WTC11 (cell line): ENCODE measurements at regions not wholly inside any gene's neighbourhood (a gene's known extent, or its start where the extent isn't known, plus 50 kb on each side); places are given as distances from the start of the nearest gene placed in this dataset.

Experiments used
- ATAC-seq: fragments of 200-7000 bp; cut with Tn5 transposase; 2 replicates; pipeline ENCODE4 v1.10.0; 2021; ENCODE audit warnings: mild to moderate bottlenecking, moderate library complexity
- CTCF ChIA-PET: fragments of 300-600 bp; sonication (Branson Sonifier 250); formaldehyde crosslinking; loops from one replicate; lab custom pipeline; 2021; ENCODE audit warnings: antibody characterized with exemption; lab: Charles Lee
- POLR2A ChIA-PET: fragments of 350-600 bp; sonication (Branson Sonifier 250); formaldehyde crosslinking; loops from one replicate; lab custom pipeline; 2021; ENCODE audit warnings: antibody characterized with exemption; lab: Charles Lee
- DNase-seq: peaks from one replicate; pipeline ENCODE4 v3.0.0; 2021; ENCODE audit warnings: low spot score
- H3K27ac Mint-ChIP-seq: 2 replicates; pipeline ENCODE4 v1.8.0; 2021; ENCODE audit warnings: mixed read lengths
- H3K27me3 Mint-ChIP-seq: 2 replicates; pipeline ENCODE4 v1.8.0; 2021; ENCODE audit warnings: low read depth, mild to moderate bottlenecking, moderate library complexity, mixed read lengths
- H3K36me3 Mint-ChIP-seq: 2 replicates; pipeline ENCODE4 v1.8.0; 2021; ENCODE audit warnings: mixed read lengths
- H3K4me1 Mint-ChIP-seq: 2 replicates; pipeline ENCODE4 v1.8.0; 2022; ENCODE audit warnings: mixed read lengths
- H3K4me3 Mint-ChIP-seq: 2 replicates; pipeline ENCODE4 v1.8.0; 2021; ENCODE audit warnings: mild to moderate bottlenecking, moderate library complexity, mixed read lengths
- H3K9me3 Mint-ChIP-seq: 2 replicates; pipeline ENCODE4 v1.8.0; 2021; ENCODE audit warnings: mixed read lengths
- CREB1 ChIP-seq: sonication (generic); formaldehyde crosslinking; IDR thresholded peaks from 2 replicates; pipeline ENCODE4 v1.8.0; 2023; ENCODE audit warnings: mild to moderate bottlenecking, missing genetic modification reagents
- CREM ChIP-seq: sonication (generic); formaldehyde crosslinking; IDR thresholded peaks from 2 replicates; pipeline ENCODE4 v1.8.1; 2022; ENCODE audit warnings: mild to moderate bottlenecking, missing genetic modification reagents, moderate library complexity
- ESRRA ChIP-seq: sonication (generic); formaldehyde crosslinking; IDR thresholded peaks from 2 replicates; pipeline ENCODE4 v1.8.1; 2022; ENCODE audit warnings: mild to moderate bottlenecking, missing genetic modification reagents, borderline replicate concordance
- FOXK1 ChIP-seq: sonication (generic); formaldehyde crosslinking; IDR thresholded peaks from 2 replicates; pipeline ENCODE4 v1.8.0; 2022; ENCODE audit warnings: mild to moderate bottlenecking, moderate library complexity, missing genetic modification reagents
- GABPB1 ChIP-seq: sonication (generic); formaldehyde crosslinking; IDR thresholded peaks from 2 replicates; pipeline ENCODE4 v1.8.1; 2023; ENCODE audit warnings: mild to moderate bottlenecking, missing genetic modification reagents
- GRHL2 ChIP-seq: fragments of 250-450 bp; sonication (Bioruptor Pico); IDR thresholded peaks from 2 replicates; pipeline ENCODE4 v1.8.0; 2022; ENCODE audit warnings: mild to moderate bottlenecking, moderate library complexity; ENCODE audit not compliant: insufficient replicate concordance, severe bottlenecking
- IRF2 ChIP-seq: sonication (generic); formaldehyde crosslinking; IDR thresholded peaks from 2 replicates; pipeline ENCODE4 v1.8.0; 2022; ENCODE audit warnings: low read depth, missing genetic modification reagents, borderline replicate concordance
- JAZF1 ChIP-seq: fragments of 250-450 bp; sonication (Bioruptor Pico); IDR thresholded peaks from 2 replicates; pipeline ENCODE4 v1.9.0; 2021; ENCODE audit warnings: moderate library complexity, mild to moderate bottlenecking, inconsistent platforms
- MXD4 ChIP-seq: fragments of 250-450 bp; sonication (Bioruptor Pico); IDR thresholded peaks from 2 replicates; pipeline ENCODE4 v1.8.0; 2021; ENCODE audit warnings: mild to moderate bottlenecking, moderate library complexity, borderline replicate concordance
- NFYB ChIP-seq: sonication (generic); formaldehyde crosslinking; conservative IDR thresholded peaks from 2 replicates; pipeline ENCODE4 v1.8.0; 2022; ENCODE audit warnings: low read depth, missing genetic modification reagents
- NR1H2 ChIP-seq: sonication (generic); formaldehyde crosslinking; IDR thresholded peaks from 2 replicates; pipeline ENCODE4 v1.9.0; 2021; ENCODE audit warnings: mild to moderate bottlenecking, moderate library complexity, missing genetic modification reagents
- OVOL2 ChIP-seq: fragments of 250-450 bp; sonication (Bioruptor Pico); IDR thresholded peaks from 2 replicates; pipeline ENCODE4 v1.9.0; 2021; ENCODE audit warnings: mild to moderate bottlenecking, borderline replicate concordance
- SMAD3 ChIP-seq: sonication (generic); formaldehyde crosslinking; IDR thresholded peaks from 2 replicates; pipeline ENCODE4 v1.8.0; 2022; ENCODE audit warnings: missing genetic modification reagents, mild to moderate bottlenecking, borderline replicate concordance
- ZNF219 ChIP-seq: sonication (generic); formaldehyde crosslinking; IDR thresholded peaks from 2 replicates; pipeline ENCODE4 v1.8.0; 2023; ENCODE audit warnings: missing genetic modification reagents, mild to moderate bottlenecking, borderline replicate concordance
- ZNF232 ChIP-seq: sonication (generic); formaldehyde crosslinking; IDR thresholded peaks from 2 replicates; pipeline ENCODE4 v1.8.0; 2022; ENCODE audit warnings: mild to moderate bottlenecking, missing genetic modification reagents
- ZNF423 ChIP-seq: fragments of 250-450 bp; sonication (Bioruptor Pico); IDR thresholded peaks from 2 replicates; pipeline ENCODE4 v2.1.2; 2022; ENCODE audit warnings: mild to moderate bottlenecking, moderate library complexity
- TF ChIP-seq, protein P1 (sequence below): sonication (generic); formaldehyde crosslinking; IDR thresholded peaks from 2 replicates; pipeline ENCODE4 v1.8.0; 2022; ENCODE audit warnings: mild to moderate bottlenecking, missing genetic modification reagents
- TF ChIP-seq, protein P2 (sequence below): sonication (generic); formaldehyde crosslinking; IDR thresholded peaks from 2 replicates; pipeline ENCODE4 v1.8.1; 2023; ENCODE audit warnings: mild to moderate bottlenecking, missing genetic modification reagents, moderate library complexity
- TF ChIP-seq, protein P3 (sequence below): sonication (generic); formaldehyde crosslinking; IDR thresholded peaks from 2 replicates; pipeline ENCODE4 v1.8.1; 2023; ENCODE audit warnings: mild to moderate bottlenecking, missing genetic modification reagents
- TF ChIP-seq, protein P4 (sequence below): sonication (generic); formaldehyde crosslinking; IDR thresholded peaks from 2 replicates; pipeline ENCODE4 v1.8.0; 2022; ENCODE audit warnings: mild to moderate bottlenecking, missing genetic modification reagents
- TF ChIP-seq, protein P5 (sequence below): sonication (generic); formaldehyde crosslinking; IDR thresholded peaks from 2 replicates; pipeline ENCODE4 v1.8.0; 2022; ENCODE audit warnings: mild to moderate bottlenecking, missing genetic modification reagents

DNA sequence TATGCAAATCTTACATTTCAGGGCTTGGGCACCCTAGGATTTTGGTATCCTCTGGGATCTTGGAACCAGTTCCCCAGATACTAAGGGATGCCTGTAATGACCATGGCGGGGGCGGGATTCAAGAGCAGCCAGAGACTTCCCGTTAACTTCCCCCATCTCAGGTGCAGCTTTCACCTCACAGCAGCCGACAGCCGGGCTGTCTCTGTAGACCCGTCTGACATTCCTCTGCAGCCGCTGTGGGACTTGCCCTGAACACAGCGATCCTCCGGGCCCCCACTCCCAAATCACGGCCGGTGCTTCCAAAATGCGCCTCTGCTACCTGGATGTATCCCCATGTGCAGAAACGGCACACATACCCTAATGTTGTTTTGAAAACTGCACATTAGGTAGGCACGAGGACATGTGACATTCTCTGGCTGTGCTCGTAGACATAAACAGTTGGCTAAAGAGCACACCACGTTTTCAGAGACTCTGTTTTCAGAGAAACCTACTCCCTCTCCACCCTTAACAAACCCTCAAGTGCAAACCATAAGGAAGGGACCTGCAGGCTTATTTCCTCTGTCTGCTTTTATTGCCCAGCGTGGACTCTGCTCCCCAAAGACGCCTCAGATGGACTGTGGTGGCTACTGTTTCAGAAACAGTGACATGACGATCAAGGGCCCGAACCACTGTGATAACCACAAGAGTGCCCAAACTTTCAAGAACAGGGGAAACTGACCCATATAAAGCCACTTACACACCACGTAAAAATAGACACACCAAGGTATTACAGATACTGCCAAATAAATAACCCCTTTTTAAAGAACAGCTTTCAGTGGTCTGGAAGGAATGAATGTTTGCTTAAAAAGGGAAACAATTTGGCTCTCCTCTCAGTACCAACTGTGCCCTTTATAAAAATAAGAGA lies 72.9 kb upstream of the FOXC1 start (continued):
- TF ChIP-seq, protein P1, sequence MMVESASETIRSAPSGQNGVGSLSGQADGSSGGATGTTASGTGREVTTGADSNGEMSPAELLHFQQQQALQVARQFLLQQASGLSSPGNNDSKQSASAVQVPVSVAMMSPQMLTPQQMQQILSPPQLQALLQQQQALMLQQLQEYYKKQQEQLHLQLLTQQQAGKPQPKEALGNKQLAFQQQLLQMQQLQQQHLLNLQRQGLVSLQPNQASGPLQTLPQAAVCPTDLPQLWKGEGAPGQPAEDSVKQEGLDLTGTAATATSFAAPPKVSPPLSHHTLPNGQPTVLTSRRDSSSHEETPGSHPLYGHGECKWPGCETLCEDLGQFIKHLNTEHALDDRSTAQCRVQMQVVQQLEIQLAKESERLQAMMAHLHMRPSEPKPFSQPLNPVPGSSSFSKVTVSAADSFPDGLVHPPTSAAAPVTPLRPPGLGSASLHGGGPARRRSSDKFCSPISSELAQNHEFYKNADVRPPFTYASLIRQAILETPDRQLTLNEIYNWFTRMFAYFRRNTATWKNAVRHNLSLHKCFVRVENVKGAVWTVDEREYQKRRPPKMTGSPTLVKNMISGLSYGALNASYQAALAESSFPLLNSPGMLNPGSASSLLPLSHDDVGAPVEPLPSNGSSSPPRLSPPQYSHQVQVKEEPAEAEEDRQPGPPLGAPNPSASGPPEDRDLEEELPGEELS (CRISPR knock-in tag): no peak

DNA sequence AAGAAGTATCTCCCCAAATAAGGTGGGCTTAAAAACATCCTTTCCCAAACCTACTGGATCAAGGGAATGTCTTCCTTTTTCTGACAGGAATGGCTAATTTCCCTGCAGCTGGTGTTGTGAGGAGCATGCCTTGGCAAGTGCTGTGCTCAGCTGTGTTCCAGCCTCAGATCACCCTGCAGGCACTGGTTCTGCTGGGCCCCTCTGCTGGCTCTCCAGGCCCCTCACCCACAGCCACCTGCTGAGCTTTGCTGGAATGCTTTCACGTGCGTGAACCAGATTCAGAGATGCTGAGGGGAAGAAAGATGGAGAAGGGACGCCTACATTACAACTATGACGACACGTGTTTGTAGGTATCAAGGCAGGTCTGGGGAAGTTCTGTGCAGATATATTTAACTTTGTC lies 71.3 kb upstream of the FOXC1 start:
- Mint-ChIP-seq H3K36me3 (no peaks in the 10 kb centered on the region), H3K9me3 (peaks cover 8% of the 10 kb centered on the region), H3K27ac (no peak overlapping the region), H3K4me3 (no peak overlapping the region), H3K27me3 (peaks cover 8% of the 10 kb centered on the region; the same call in 1 of the 2 replicates), H3K4me1 (peaks cover 8% of the 10 kb centered on the region)
- CTCF ChIA-PET: interaction anchor here (0.7 to 4.0 kb wide), 2 partner anchors 14 to 16 kb away, joined by 3 to 21 read pairs; no protein-coding TSS in a partner anchor
- no peak for ATAC-seq
- TF ChIP-seq ZNF232 (CRISPR knock-in tag) (no peak), ESRRA (no peak), ZNF423 (CRISPR knock-in tag) (0 out of 2 replicates have a peak, but pooled peaks have one; percentile 6), NFYB (CRISPR knock-in tag) (no peak), OVOL2 (no peak)
- TF ChIP-seq, protein P2, sequence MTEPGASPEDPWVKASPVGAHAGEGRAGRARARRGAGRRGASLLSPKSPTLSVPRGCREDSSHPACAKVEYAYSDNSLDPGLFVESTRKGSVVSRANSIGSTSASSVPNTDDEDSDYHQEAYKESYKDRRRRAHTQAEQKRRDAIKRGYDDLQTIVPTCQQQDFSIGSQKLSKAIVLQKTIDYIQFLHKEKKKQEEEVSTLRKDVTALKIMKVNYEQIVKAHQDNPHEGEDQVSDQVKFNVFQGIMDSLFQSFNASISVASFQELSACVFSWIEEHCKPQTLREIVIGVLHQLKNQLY (CRISPR knock-in tag): no peak
- DNase-seq: no peak
- POLR2A ChIA-PET: no interaction called here

DNA sequence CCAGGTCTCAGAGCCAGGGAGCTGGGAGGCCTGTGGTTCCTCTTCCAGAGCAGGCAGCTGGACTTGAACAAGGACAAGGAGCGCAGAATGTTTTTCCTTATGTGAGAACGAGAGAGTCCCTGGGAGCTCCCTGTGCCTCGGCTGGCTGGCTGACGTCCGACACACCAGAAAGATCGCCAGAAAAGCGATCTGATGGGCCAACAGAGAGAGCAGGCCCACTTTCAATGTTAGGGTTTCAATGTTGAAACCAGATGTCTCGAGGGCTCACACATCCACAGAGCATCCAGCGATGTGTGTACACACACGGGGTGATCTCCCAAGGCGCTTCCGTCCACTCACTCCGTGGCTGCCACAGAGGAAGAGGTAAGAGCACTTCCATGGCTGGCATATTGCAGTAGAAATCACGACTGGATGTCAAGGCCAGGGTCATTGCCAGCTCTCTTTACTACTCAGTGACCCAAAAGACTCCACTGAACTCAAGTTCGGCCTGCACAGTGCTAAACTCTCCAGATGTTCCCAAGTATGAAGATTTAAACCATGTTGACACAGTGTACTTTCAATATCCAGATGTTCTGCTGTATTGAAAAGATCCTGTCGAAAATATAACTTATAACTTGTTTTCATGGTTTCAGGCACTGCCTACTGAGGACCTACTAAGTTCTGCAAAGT lies 70.8 kb upstream of the FOXC1 start:
- ATAC-seq: no peak
- no peak overlapping the region for H3K4me3 Mint-ChIP-seq
- H3K27ac Mint-ChIP-seq: no peak overlapping the region
- TF ChIP-seq ZNF219 (CRISPR knock-in tag): no peak
- no peak for TF ChIP-seq CREB1 (CRISPR knock-in tag)
- no peak for TF ChIP-seq IRF2 (CRISPR knock-in tag)
- TF ChIP-seq, protein P3, sequence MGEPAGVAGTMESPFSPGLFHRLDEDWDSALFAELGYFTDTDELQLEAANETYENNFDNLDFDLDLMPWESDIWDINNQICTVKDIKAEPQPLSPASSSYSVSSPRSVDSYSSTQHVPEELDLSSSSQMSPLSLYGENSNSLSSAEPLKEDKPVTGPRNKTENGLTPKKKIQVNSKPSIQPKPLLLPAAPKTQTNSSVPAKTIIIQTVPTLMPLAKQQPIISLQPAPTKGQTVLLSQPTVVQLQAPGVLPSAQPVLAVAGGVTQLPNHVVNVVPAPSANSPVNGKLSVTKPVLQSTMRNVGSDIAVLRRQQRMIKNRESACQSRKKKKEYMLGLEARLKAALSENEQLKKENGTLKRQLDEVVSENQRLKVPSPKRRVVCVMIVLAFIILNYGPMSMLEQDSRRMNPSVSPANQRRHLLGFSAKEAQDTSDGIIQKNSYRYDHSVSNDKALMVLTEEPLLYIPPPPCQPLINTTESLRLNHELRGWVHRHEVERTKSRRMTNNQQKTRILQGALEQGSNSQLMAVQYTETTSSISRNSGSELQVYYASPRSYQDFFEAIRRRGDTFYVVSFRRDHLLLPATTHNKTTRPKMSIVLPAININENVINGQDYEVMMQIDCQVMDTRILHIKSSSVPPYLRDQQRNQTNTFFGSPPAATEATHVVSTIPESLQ (CRISPR knock-in tag): no peak
- TF ChIP-seq NR1H2 (CRISPR knock-in tag): no peak
- TF ChIP-seq MXD4 (CRISPR knock-in tag): no peak
- no peak for TF ChIP-seq SMAD3 (CRISPR knock-in tag)
- TF ChIP-seq, protein P4, sequence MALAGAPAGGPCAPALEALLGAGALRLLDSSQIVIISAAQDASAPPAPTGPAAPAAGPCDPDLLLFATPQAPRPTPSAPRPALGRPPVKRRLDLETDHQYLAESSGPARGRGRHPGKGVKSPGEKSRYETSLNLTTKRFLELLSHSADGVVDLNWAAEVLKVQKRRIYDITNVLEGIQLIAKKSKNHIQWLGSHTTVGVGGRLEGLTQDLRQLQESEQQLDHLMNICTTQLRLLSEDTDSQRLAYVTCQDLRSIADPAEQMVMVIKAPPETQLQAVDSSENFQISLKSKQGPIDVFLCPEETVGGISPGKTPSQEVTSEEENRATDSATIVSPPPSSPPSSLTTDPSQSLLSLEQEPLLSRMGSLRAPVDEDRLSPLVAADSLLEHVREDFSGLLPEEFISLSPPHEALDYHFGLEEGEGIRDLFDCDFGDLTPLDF (CRISPR knock-in tag): no peak
- TF ChIP-seq GRHL2 (CRISPR knock-in tag): no peak
- no peak for TF ChIP-seq ZNF232 (CRISPR knock-in tag)
- TF ChIP-seq JAZF1: no peak
- TF ChIP-seq, protein P5, sequence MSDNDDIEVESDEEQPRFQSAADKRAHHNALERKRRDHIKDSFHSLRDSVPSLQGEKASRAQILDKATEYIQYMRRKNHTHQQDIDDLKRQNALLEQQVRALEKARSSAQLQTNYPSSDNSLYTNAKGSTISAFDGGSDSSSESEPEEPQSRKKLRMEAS (CRISPR knock-in tag): no peak
- TF ChIP-seq GABPB1: no peak
- TF ChIP-seq OVOL2: no peak
- TF ChIP-seq CREM (CRISPR knock-in tag): no peak
- TF ChIP-seq ZNF423 (CRISPR knock-in tag): no peak
- TF ChIP-seq FOXK1: no peak
- H3K36me3 Mint-ChIP-seq: no peaks in the 10 kb centered on the region
- peaks cover 10% of the 10 kb centered on the region; the same call in 1 of the 2 replicates for H3K27me3 Mint-ChIP-seq
- CTCF ChIA-PET: interaction anchor here (4.0 kb wide), 1 partner anchor 15 kb away, joined by 21 read pairs; no protein-coding TSS in a partner anchor
- POLR2A ChIA-PET: no interaction called here
- H3K4me1 Mint-ChIP-seq: peaks cover 8% of the 10 kb centered on the region
- H3K9me3 Mint-ChIP-seq: peaks cover 14% of the 10 kb centered on the region
- no peak for DNase-seq
